Muscle of arm (tissue), 1 donor: ENCODE measurements at regions not wholly inside any gene's neighbourhood (a gene's known extent, or its start where the extent isn't known, plus 50 kb on each side); places are given as distances from the start of the nearest gene placed in this dataset.

Source experiments
- DNase-seq: peaks from one replicate; pipeline ENCODE4 v3.0.0-alpha.2; 2013

DNA sequence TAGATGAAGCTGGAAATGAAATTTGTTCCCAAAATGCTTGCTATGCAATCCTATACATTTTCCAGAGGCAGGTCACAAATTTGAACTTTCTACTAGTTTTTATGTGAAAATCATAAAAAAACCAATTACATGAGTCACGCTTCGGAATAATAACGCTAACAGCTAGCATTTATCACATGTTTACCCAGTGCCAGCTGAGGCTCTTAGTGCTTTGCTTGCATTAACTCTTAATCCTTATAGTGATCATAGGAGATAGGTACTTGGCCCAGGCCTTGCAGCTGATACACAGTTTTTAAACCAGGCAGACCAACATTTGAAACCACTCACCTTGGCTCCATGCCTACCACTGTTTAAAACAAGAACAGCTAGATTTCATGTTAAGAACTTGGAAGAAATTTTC, 131.8 kb upstream of the RAG2 start:
- no peak for DNase-seq

DNA sequence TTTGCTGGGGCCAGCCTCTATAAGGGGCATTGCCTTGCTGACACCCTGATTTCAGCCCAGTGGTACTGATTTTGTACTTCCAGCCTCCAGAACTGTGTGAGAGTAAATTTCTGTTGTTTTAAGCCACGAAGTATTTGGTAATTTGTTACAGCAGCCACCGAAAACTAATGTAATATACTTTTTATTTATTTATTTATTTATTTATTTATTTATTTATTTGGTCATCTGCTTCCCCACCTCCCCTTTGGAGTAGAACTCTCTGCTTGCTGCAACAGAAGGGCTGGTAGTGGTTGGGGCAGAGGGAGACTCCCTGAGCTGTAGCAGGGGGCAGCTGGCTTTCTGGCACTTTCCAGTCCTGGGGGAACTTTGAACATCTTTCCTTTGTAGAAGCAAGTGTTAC, 128.4 kb upstream of the RAG2 start:
- no peak for DNase-seq

DNA sequence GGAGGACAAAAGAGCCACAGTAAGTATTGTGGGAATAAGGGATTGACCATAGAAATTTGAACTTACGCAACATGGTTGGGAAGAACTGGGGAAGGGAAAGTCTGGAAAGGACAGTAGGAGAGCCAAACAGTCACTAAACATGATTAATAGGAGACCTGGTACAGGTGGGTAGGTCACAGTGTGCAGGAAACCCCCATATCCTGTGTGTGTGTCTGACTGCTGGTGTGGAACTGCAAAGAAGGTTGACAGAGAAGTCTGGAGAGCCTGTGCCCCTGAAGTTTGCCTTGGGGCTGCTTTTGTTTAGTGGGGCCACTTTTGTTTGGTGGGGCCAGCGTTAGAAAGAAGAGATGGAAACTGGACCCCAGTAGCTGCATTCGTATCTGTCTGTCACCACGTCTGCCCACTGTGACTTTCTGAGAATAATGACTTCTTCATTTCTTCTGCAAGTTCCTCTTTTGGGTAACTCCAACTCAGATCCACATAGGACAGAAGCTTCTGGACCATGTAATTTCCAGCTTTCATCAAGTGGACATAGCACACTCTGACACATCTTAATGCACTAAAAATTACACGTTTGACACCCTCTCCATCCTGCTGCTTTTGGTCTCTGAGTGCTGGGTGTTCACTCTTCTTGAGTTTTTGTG, 126.8 kb upstream of the RAG2 start:
- no peak for DNase-seq

DNA sequence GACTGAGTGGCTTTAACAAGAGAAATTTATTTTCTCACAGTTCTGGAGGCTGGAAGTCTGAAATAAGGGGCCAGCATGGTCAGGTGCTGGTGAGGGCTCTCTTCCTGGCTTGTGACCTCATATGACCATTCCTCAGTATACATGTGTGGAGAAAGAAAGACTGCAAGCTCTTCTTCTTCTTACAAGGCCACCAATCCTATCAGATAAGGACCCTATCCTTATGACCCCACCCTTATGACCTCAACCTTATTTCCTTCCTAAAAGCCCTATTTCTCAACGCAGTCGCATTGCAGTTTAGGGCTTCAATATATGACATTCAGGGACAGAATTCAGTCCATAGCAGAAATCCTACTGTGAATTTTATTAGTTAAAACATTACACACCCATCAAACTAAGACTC, 124.4 kb upstream of the RAG2 start:
- DNase-seq: no peak

DNA sequence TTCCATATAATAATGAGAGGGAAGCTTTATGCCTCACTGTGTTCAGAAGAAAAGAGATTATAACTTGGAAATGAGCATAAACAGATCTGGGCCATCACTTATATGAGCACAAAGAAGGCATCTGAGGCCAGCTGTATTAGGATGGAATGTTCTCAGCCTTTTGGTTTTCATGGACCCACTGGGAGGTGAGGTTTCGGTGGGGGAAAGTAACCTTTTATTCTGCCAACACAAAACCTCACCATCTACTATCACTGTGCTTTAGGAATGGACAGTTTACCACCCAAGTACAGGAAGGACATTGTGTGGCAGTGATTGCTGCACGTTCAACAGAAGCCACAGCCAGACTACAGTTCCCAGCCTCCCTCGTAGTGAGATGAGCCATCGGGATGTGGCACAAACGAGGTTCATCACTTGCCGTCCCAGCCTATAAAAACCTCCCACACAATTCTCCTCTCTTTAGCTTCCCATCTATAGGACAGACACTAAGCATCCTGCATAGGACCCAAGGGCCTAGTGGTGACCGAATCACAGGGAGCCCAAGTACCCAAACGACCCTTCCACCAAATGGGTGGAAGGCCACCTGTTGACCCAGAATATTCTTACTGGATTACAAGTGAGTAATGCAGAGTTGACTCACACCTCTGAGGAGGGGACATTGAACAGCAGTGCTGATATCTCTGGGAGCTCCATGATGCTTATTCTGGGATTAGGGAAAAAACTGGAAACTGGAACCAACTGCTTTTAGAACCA, 121.5 kb upstream of the RAG2 start:
- DNase-seq: no peak

DNA sequence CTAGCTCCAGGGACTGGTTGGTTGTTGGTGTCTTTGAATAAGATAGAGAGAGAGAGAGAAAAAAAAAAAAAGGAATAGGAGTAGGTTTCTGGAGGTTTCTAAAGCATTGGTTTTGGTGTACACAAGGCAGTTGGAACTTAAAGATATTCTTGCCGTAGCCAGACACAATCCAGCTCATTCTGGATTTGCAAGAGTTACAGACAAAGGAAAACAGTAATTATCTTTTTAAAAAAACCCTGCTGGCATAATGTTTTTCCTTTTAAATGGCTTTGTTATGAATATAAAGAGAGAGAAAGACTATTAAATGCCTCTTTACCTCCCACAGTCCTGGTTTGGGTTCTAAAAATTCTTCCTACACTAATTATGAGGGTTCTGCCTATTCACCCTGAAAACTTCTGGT, 120.4 kb upstream of the RAG2 start:
- no peak for DNase-seq

DNA sequence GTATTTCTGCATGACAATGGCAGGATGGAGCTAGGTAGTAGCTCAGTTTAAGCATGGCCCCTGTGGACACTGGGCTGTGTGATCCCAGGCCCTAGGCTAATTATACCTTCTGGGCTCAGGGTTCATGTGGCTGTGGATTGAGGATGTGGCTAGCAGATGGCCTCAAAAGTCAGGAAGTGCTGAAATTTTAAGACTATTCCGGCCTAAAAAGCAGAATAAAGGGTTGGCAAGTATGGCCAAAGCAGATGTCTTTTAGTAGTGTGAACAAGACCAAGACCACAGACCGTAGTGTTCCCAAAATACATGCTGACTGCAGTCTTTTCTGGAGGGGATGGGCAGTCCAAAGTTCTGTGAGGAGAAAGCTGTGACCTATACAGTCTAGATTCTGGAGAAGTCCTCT, 115.7 kb upstream of the RAG2 start:
- peak; percentile 11 for DNase-seq

DNA sequence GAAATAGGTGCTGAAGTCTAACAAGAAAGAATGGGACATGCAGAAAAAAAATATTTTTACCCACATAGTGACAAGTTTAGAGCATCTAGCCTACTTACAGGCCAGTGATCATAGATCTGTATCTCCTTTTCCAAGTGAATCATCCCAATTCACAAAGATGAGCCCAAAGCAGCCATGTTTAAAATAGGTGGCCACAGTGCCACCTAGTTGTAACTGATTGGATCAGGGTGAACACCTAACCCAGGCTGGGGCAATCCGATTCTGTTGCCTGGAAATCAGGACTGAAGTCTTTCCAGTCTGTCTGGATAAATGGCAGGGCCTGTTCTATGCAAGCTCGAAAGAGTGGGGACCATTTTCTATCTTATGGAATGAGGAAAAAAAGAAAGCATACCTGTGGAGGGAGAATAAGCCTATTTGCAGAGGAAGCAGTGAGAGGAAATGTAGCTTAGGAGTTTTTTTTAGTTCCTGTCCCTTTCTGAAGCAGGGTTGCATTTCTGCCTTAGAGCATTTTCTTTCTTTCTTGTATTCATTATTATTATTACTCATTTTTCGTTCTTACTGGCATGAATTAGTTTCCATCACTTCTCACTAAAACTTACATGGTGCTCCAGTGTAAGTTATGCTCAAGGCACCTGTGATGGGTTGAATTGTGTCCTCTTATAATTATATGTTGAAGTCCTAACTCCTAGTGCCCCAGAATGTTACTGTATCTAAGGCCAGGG, 113.2 kb upstream of the RAG2 start:
- no peak for DNase-seq
